ENCODE measurements at regions not wholly inside any gene's neighbourhood (a gene's known extent, or its start where the extent isn't known, plus 50 kb on each side); places are given as distances from the start of the nearest gene placed in this dataset.

DNA sequence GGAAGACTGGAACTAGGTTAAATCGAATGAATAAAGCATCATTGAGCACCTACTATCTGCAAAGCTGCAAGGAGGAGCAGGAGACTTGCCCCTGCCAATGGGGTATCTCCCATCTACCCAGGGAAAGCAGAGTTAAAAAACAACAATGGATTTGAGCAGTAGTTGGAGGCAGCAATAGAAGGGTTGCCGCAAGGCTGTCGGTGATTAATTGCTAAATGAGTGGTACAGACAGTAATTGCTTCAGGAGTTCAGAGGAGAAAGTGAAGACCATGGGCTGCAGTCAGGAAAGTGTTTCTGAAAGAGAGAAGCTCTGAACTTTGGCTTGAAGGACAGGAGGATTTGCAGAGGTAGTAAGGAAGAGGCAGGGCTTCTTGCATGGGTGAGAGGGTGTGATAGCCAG lies 152.9 kb downstream of the ACTL8 start:
- no peak for DNase-seq

DNA sequence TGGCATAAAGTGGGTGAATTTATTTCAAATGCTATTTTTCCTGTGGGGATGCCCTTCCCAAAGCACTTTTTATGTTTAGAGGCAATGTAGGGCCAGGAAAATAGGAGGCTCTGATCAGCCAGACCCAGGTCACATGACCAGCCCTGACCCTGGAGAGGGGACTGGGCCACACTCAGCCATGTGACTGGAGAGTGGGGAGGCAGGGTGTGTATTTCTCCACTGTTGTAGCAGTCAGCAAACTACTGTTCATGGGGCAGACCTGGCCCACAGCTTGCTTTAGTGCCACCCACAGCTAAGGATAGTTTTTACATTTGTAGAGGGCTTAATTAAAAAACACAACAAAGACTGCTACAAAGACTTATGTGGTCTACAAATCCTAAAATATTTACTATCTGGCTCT lies 153.8 kb downstream of the ACTL8 start:
- DNase-seq: no peak

DNA sequence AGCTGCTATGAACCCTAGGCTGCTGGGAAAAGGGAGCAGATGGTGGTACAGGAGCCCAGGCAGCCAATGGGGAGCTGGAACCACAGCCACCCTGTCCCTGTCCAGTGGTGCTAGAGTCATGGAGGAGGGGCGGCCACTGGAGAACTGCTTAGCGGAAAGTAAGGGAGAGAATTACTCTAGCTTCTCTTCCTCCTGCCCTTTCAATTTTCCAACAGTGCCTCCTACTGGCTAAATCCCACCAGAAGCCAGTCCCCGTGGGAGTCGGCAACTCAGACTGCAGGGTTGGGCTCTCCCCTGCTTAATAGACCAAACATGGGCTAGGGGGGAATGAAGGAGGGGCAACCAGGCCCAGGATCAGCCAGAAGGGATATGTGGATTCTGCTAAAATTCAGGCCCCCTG lies 154.5 kb downstream of the ACTL8 start:
- no peak for DNase-seq

DNA sequence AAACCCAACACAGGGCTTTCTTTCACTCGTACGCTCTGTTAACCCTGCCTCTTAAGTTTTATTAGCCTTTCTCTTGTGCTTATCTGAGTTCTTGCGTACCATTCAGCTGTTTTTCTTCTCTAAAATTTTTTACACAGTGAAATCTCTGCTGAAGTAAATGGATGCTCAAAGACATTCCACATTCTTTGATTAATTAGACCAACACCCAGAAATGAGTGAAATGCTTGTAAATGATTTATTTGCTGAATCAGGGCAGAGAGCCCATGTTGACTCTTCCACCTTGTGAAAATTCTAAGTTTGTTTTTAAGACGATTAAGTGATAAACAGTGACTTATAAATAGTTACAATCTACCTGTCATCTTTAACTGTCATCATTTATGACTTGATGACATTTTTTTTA lies 156.7 kb downstream of the ACTL8 start:
- no peak for DNase-seq

DNA sequence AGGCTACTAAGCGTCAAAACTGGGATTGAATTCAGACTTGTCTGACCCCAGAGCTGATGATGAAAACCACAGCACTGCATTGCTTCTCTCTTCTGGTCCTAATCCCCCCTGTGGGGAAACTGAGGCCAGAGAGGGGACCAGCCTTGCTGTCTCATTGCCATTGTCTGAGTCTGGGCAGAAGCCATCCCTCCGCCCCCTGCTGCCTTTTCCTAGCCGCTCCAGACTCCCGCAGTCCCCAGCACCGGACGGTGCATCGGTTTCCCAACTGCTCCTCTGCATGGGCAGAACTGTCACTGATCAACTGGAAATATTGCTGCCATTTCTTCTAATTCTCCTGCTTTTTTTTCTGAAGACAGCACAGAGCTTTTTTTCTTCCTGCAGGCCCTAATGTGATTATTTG lies 157.4 kb downstream of the ACTL8 start:
- no peak for DNase-seq

GRCh38 chr1:17913326-17914115 lies 158.4 kb downstream of the ACTL8 start:
- DNase-seq: no peak

DNA sequence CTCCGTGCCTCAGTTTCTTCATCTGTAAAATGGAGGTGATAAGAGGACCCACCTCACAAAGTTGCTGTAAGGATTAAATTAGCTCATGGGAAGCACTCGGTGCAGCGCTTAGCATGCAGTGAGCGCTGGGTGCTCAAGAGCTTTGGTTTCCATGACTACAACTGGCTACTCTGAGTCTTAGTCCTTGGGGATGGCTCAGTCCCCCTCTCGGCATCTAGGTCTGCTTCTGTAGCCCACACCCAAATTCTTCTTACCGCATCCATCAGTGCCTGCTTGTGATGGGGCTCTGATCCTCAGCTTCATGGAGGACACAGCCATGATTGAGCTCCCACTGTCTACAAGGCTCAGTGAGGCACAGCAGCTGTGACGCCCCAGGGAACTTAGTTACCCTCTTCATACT lies 159.0 kb downstream of the ACTL8 start:
- DNase-seq: no peak

DNA sequence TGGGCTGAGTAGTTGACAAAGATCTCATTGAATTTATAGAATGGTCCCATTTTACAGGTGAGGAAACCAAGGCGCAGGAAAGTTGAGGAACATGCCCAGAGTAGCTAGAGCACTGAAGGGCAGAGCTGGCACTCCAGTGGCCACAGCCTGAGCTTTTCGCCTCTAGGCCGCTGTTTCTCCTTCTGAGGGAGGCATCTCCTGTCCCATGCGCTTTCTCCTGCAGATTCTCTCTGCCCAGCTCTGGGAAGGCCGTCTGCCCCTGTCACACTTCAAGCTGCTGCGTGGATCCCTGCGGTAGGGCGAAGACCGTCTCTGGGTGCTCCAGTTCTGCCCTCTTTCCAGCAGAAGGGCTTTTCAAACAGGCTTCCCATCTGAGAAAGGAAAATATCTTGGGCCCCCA lies 159.9 kb downstream of the ACTL8 start:
- DNase-seq: no peak

DNA sequence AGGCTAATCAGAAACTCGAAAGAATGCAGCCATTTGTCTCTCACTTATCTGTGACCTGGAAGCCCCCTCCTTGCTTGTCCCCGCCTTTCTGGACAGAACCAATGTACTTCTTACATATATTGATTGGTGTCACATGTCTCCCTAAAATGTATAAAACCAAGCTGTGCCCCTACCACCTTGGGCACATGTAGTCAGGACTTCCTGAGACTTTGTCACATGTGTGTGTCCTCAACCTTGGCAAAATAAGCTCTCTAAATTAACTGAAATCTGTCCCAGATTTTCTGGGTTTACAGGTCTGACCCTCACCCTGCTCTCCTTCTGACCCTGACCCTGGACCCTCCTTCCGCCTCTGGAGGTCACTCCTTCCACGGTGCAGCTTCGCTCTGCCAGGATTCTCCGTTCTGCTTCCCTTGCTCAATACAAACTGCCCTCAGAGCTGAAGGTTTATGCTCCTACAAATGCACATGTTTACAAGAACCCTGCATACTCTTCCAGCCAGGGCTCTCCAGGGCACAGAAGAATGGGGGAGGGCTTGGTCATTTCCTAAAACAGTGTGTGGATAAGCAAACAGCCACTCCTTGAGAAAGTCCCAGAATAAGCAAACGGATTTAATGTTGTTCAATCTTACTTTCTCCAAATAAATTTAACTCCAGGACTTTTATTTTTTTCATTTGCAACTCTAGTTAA lies 160.5 kb downstream of the ACTL8 start:
- no peak for DNase-seq

DNA sequence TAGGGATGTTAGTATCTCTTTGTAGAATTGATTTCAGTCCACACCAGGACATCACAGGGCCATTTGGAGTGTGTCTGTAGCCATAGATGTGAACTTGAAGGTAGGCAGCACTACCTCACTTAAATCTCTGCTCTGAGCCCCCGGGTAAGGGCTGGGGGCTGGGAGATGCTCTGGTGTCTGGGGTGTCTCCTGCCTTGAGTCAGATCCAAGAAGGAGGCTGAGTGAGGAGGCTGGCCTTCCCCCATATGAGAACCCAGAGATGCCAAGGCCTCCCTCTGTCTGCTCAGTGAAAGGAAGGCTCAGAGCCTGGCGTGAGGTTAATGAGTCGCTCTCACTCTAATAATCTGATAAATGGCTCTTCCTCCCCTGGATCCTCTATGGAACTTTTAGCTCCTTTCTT lies 161.6 kb downstream of the ACTL8 start:
- no peak for DNase-seq

DNA sequence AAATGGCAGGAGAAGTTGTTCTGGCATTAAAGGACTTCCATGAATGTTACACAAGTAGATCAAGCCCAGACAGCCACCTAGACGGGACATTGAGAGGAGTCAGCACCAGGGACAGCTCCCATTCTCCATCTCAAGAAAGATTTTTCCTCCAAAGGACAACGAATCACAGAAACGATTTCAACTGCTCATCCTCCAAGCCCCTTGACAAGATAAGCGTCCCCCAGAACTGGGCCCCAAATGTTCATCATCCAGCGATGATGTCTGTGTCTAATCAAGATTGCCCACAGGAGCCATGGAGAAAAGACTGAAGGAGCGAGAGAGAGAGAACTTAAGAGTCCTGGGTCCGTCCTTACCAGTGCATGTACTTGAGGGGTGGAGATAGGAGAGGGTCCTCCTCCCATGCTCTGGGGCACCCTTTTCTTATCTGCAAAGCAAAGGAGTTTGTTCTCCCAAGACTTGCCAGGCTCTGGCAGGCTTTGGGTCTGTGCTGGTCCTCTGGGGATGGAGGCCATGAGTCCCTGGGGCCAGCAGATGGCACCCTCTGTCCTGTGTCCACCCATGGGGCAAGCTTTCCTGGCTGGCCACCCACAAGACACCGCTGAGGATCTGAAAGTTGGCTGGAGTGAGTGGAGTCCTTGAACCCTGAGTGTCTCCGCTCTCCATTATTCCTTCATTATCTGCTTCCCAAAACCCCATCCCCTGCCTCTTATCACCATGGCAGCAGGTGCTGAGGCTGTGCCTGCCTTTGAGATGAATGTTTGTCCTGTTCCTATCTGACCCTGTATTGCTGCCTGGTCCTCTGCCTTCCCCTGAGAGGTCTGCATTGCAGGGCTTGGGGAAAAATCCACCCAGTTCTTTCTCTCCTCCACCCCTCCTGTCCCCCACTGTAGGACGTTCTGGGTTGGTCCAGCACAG lies 164.6 kb downstream of the ACTL8 start:
- no peak for DNase-seq

GRCh38 chr1:17920881-17921640 lies 165.9 kb downstream of the ACTL8 start:
- DNase-seq: no peak

GRCh38 chr1:17922833-17923232 lies 167.7 kb downstream of the ACTL8 start:
- DNase-seq: no peak

GRCh38 chr1:17923666-17924065 lies 168.5 kb downstream of the ACTL8 start:
- no peak for DNase-seq

GRCh38 chr1:17924578-17924977 lies 169.4 kb downstream of the ACTL8 start:
- no peak for DNase-seq

DNA sequence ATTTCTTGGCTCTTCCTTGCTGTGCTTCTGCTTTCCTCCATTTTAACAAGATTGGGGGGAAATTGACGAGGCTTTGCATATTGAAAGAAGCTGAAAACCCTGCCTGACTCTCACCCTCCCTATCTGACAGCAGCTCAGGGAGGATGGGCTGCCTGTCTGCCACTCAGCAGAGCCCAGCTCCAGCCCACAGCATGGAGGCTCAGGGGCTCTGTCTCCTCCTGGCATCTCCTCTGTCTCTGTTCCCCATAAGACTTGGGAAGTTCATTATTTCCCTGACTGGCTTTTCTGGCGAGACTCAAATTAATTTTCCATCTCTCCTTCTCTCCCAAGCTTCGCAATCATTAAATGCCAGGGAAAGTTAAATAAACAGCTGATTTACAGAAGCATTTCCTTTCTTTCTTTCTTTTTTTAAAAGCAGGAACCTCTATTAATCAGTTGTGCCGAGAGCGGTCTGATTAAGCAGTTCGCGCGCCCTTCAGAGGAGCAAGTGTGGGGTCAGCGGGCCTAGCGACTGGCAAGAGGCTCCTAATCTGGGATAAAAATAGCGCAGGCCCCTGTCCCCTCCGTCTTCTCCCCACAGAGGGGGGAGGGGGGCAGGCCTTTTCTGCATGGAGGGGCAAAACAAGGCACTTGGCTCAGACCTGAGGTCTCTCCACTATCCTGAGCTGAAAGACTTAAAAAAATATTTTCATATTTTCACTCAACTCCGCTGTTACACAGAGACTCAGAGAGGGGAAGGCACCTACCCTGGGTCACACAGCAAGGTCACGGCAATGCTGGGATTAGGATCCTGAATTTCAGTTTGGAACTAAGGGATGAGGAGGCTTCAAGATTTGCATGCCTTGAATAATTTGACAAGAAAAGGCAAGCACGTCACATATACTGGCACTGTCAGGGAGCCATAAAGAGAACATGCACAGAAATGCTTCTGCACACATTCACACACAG lies 170.4 kb downstream of the ACTL8 start:
- DNase-seq: no peak

DNA sequence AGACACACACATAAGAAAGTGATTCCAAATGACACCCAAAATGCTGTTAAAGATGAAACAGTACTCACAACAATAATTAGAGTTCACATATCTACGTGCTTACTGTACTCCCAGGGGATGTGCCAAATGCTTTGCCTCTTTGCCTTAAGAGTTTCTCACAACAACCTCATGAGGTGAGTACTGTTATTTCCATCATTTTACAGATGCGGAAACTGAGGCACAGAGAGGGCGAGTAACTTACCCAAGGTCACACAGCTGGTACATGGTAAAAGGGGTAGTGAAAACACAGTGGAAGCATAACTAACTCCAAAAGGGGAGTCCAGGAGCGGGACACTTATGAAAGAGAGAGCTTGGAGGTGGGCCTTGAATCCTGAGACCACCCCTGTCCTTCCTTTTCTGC lies 171.8 kb downstream of the ACTL8 start:
- DNase-seq: no peak

- DNase-seq: no peak
Measured at GRCh38 chr1:17927952-17928351, 172.8 kb downstream of the ACTL8 start.

DNA sequence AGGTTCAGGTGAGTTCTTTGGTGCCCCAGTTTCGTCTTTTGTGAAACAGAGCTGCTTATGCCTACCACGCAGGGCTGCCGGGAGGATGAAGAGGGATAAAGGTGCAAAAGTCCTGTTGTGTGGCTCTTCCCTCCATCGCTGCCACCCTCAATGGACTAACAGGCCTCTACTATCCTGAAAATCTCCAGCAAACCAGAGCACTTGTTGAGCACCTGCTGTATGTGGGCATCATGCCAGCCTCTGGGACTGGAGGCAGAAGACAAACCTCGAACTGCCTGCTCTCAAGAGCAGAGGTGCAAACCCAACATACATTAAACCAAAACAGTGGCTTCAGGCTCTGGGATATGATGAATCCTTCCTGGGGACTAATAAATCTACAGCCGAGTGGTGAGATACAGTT lies 174.1 kb downstream of the ACTL8 start:
- no peak for DNase-seq

DNA sequence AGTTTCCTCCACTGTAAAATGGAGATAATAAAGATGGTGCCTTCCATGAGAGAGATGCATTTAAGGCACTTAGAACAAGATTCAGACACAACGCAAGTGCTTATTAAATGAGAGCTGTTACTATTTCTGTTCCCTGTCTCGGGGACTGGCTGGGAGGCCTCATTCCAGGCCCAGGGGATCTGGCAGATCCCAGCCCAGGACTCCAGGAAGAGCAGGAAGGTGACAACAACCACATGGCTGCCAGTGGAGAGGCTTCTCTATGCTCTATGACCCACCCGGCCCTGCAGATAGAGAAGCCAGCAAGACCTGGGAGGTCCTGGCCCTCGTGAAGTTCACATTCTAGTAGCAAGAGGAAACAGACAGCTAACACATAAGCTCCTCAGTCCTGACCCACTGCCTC lies 175.5 kb downstream of the ACTL8 start:
- DNase-seq: no peak

DNA sequence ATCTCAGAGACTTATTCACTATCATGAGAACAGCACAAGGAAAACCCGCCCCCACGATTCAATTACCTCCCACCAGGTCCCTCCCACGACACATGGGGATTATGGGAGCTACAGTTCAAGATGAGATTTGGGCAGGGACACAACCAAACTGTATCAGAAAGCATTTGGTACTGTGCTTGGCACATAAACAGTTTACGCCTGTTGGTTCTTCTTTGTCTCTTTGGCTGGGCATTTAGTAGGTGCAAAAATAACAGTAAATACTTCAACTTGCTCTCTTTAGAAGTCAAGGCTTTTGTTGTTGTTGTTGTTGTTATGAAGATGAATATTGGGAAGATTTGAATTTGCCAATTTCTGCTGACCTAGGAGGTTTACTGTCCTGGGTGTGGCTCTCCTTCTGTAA lies 175.4 kb upstream of the IGSF21 start:
- DNase-seq: no peak

DNA sequence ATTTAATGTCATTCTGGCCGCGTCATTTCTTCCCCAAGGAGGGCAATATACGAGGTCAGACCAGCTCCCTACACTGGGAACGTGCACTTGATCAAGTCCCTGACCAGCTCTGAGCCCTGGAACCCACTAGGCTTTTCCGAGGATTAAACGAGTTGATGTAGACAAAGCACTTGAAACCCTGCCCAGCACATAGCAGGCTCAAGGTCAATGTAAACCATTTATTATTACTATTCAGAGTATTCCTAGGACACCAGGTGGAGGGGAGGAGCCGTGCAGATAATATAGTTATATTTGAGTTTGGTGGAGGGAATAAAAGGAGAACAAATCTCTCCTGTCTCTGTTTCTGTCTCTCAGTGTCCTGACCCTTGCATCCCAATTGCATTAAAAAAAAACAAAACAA lies 174.1 kb upstream of the IGSF21 start:
- DNase-seq: no peak

Measured in GOT3 (cell line).